Thyroid gland (tissue), 4 donors: ENCODE measurements at regions not wholly inside any gene's neighbourhood (a gene's known extent, or its start where the extent isn't known, plus 50 kb on each side); places are given as distances from the start of the nearest gene placed in this dataset.

Experiments used
- DNase-seq, 2 donors: peaks; one replicate each; pipeline ENCODE4 v3.0.0-alpha.2; 2019
- H3K27ac ChIP-seq, 3 donors: fragments of 200-600 bp; sonication (generic); 1 replicate in 2 of 3; 2 replicates in 1 of 3; pipeline ENCODE4 v1.5.1; 2016 to 2019; ENCODE audit warnings: mild to moderate bottlenecking in 1 of 3, moderate library complexity in 1 of 3
- H3K27me3 ChIP-seq: fragments of 200-600 bp; sonication (generic); one replicate; pipeline ENCODE4 v1.5.1; 2019
- H3K36me3 ChIP-seq, 2 donors: fragments of 200-600 bp; sonication (generic); one replicate each; pipeline ENCODE4 v1.5.1; 2016 to 2019
- H3K4me1 ChIP-seq, 2 donors: fragments of 200-600 bp; sonication (generic); one replicate each; pipeline ENCODE4 v1.5.1; 2017 to 2019
- H3K4me3 ChIP-seq, 3 donors: fragments of 200-600 bp; sonication (generic); replicated peaks in 1 of 3; 1 replicate in 2 of 3; 2 replicates in 1 of 3; pipeline ENCODE4 v1.5.1; 2016; ENCODE audit warnings: mild to moderate bottlenecking in 1 of 3
- H3K9me3 ChIP-seq: fragments of 200-600 bp; sonication (generic); one replicate; pipeline ENCODE4 v1.5.1; 2017
- POLR2A ChIP-seq, 2 donors: fragments of 450-650 bp; IDR thresholded peaks; one replicate each; pipeline ENCODE4 v1.6.1; 2017; ENCODE audit warnings: antibody characterized with exemption in 2 of 2, mild to moderate bottlenecking in 2 of 2, moderate library complexity in 1 of 2
- WGBS, 2 donors: methylation state at CpG; one replicate each; pipeline ENCODE4 v1.1.5; 2017; 5-methylcytosine and 5-hydroxymethylcytosine counted together
- intact Hi-C: fragments of 100-400 bp; cut with DNase I; formaldehyde crosslinking; loops from one replicate; pipeline ENCODE4 v1.15.1; 2023
- TF ChIP-seq, protein P1 (sequence below), 6 experiments: fragments of 200-600 bp in 3 of 6; fragments of 450-650 bp in 3 of 6; sonication (generic) in 3 of 6; IDR thresholded peaks; one replicate each; pipeline ENCODE4 v1.5.1; 2016 to 2019; ENCODE audit warnings: antibody characterized with exemption in 6 of 6, mild to moderate bottlenecking in 2 of 6, inconsistent platforms in 1 of 6, moderate library complexity in 1 of 6

DNA sequence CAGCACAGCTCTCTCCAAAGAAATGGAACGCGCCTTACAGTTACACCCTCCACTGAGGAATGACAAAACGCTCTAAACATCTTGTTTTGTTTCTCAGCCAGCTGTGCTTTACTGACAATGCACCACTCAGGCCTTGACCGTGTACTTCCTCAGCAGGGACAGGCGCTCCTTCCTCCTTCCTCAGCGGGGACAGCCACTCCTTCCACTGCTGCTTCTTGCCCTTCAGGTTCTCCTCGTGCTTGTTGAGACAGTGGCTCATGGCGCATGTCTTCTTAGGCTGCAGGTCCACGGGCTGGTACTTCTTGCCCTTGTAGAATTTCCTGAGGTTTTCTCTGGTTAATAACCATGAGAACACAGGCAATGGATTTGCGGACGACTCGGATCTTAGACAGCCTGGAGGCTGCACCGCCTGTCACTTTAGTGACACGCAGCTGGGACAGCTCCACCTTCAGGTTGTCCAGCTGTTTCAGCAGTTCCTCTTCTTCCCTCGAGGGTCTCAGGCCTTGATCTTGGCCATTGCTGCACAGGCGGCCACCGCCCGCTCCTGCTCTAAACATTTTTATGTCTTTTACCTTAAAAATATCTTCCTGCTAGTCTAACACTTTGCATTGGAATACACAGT, 613.8 kb downstream of the BRD1 start:
- no peaks in the 10 kb centered on the region for H3K27me3 ChIP-seq
- H3K4me1 ChIP-seq = no peaks in the 10 kb centered on the region
- WGBS, 2 donors = 63 to 69% methylated on average over 18 of the region's 18 CpGs
- intact Hi-C loops = no loop called here
- H3K36me3 ChIP-seq = no peaks in the 10 kb centered on the region
- H3K9me3 ChIP-seq = no peaks in the 10 kb centered on the region
- H3K4me3 ChIP-seq = no peak overlapping the region
- no peak for DNase-seq
- no peak overlapping the region for H3K27ac ChIP-seq
- TF ChIP-seq POLR2A (IDR thresholded peaks at IDR 0.05) = no peak
- TF ChIP-seq, protein P1, sequence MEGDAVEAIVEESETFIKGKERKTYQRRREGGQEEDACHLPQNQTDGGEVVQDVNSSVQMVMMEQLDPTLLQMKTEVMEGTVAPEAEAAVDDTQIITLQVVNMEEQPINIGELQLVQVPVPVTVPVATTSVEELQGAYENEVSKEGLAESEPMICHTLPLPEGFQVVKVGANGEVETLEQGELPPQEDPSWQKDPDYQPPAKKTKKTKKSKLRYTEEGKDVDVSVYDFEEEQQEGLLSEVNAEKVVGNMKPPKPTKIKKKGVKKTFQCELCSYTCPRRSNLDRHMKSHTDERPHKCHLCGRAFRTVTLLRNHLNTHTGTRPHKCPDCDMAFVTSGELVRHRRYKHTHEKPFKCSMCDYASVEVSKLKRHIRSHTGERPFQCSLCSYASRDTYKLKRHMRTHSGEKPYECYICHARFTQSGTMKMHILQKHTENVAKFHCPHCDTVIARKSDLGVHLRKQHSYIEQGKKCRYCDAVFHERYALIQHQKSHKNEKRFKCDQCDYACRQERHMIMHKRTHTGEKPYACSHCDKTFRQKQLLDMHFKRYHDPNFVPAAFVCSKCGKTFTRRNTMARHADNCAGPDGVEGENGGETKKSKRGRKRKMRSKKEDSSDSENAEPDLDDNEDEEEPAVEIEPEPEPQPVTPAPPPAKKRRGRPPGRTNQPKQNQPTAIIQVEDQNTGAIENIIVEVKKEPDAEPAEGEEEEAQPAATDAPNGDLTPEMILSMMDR (IDR thresholded peaks at IDR 0.05) = no peak

DNA sequence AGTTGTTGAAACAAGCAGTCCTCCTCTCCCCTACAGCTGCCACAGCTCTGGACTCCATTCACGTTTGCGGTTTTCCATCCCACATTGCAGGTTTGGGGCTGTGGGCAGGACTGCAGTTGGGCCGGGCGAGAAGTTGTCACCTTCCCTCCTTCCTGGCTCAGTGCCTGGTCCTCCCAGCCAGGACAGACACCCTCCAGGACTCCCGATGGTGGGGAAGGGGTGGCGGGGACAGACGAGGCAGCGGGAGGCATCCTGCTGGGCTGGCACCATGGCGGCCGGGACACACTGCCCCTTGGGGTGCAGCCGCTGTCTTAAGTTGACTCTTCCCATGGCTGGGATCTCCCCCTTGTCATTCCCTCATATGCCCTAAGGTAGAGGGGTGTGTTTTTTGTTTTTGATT, 615.2 kb downstream of the BRD1 start:
- H3K27ac ChIP-seq = no peak overlapping the region
- H3K36me3 ChIP-seq = no peaks in the 10 kb centered on the region
- H3K9me3 ChIP-seq = no peaks in the 10 kb centered on the region
- no peaks in the 10 kb centered on the region for H3K27me3 ChIP-seq
- TF ChIP-seq, protein P1 (IDR thresholded peaks at IDR 0.05) = no peak
- TF ChIP-seq POLR2A (IDR thresholded peaks at IDR 0.05) = no peak
- DNase-seq = no peak
- intact Hi-C loops = no loop called here
- WGBS, 2 donors = 82 to 87% methylated on average over 11 of the region's 11 CpGs
- no peaks in the 10 kb centered on the region for H3K4me1 ChIP-seq
- H3K4me3 ChIP-seq = no peak overlapping the region

DNA sequence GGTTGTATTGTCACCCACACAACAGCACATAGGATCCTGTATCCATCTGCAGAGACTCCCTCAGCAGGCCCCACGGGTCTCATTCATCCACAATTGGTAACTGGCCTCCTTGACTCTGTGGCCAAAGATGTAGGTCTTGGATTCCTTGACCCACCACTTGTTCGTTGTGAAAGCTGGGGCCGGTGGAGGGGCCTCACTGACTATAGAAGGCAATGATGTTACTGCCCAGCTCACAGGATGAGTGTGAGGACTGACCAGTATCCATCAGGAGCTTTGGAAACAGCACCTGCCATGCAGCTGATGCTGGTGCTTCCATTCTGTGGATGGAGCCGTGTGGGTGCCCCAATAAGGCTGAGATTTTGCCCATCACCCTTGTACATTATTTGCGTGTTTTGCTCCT, 615.7 kb downstream of the BRD1 start:
- Histone ChIP-seq H3K9me3 (no peaks in the 10 kb centered on the region), H3K27ac (no peak overlapping the region), H3K27me3 (no peaks in the 10 kb centered on the region), H3K4me1 (no peaks in the 10 kb centered on the region), H3K36me3 (no peaks in the 10 kb centered on the region), H3K4me3 (no peak overlapping the region)
- WGBS, 2 donors = 75 to 77% methylated on average over 5 of the region's 5 CpGs
- intact Hi-C loops = no loop called here
- TF ChIP-seq, protein P1 (IDR thresholded peaks at IDR 0.05) = no peak
- TF ChIP-seq POLR2A (IDR thresholded peaks at IDR 0.05) = no peak
- DNase-seq = no peak

DNA sequence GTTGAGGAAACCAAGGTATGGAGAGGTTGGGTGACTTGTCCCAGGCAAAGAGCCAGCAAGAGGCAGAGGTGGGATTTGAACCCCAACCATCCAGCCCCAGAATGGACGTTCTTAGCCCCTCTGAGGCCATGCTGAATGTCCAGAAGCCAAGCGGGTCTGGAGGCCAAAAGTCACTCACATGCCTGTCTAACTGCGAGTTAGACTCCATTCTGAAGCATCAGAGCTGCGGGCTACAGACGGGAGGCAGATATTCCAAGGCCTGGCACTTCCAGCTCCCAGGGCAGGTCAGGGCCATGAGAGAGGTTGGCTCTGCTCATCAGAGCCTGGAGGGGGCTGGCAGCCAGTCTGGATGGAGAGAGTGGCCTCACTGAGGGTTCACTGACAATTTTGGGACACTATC, 616.5 kb downstream of the BRD1 start:
- no peak for DNase-seq
- no peaks in the 10 kb centered on the region for H3K9me3 ChIP-seq
- TF ChIP-seq, protein P1 (IDR thresholded peaks at IDR 0.05) = no peak
- no peak for TF ChIP-seq POLR2A (IDR thresholded peaks at IDR 0.05)
- H3K27me3 ChIP-seq = no peaks in the 10 kb centered on the region
- 47 to 77% methylated on average over 2 to 5 of the region's 5 CpGs for WGBS, 2 donors
- H3K27ac ChIP-seq = no peak overlapping the region
- H3K4me3 ChIP-seq = no peak overlapping the region
- no peaks in the 10 kb centered on the region for H3K36me3 ChIP-seq
- H3K4me1 ChIP-seq = no peaks in the 10 kb centered on the region
- intact Hi-C loops = no loop called here

DNA sequence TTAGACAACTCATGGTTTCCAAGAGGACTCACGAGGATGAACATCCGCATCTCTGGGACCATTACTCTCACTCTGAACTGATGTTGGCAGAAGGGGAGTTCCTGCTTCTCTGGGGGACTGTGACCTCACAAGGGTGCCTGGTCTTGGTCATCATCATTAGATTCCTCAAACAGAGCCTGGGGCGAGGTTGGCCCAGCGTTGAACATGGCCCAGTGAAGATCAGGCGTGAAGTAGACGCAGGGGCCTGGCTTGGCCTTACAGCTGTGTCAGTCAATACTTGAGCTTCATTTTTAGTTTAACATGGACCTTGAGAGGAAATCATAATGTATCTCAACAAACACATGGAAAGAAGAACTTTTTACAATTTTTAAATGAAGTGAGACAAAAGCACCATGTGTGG, 617.1 kb downstream of the BRD1 start:
- intact Hi-C loops = no loop called here
- H3K27ac ChIP-seq = no peak overlapping the region
- H3K4me1 ChIP-seq = no peaks in the 10 kb centered on the region
- H3K9me3 ChIP-seq = no peaks in the 10 kb centered on the region
- no peak overlapping the region for H3K4me3 ChIP-seq
- WGBS, 2 donors = 91 to 95% methylated on average over 6 of the region's 6 CpGs
- H3K36me3 ChIP-seq = no peaks in the 10 kb centered on the region
- TF ChIP-seq, protein P1 (IDR thresholded peaks at IDR 0.05) = no peak
- no peak for TF ChIP-seq POLR2A (IDR thresholded peaks at IDR 0.05)
- H3K27me3 ChIP-seq = no peaks in the 10 kb centered on the region
- no peak for DNase-seq
